ENCODE measurements at regions not wholly inside any gene's neighbourhood (a gene's known extent, or its start where the extent isn't known, plus 50 kb on each side); places are given as distances from the start of the nearest gene placed in this dataset.
"Not testable (repeated sequence)": the region's sequence is repeated elsewhere in the genome, so short reads cannot be mapped to it uniquely, and the experiment has no call there.

DNA sequence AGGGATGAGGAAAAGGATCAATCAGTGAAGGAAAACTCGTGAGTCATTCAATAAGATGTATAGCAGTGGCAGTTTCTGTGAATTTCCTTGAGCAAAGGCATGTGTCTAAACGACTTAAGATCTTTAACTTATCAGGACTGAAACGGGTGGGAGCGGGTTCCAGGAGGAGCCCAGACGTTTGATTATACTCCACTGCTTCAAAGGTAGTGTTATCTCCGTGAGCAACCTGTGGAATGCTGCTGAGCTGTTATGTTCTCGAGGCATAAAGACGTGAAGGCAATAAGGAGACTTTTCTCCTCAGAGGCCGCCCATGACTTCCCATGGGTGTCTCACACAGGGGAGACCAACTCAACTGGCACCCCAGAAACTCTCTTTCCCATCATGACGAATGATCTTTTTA is 72.7 kb upstream of the DLGAP1 start:
- not testable (repeated sequence) for DNase-seq

DNA sequence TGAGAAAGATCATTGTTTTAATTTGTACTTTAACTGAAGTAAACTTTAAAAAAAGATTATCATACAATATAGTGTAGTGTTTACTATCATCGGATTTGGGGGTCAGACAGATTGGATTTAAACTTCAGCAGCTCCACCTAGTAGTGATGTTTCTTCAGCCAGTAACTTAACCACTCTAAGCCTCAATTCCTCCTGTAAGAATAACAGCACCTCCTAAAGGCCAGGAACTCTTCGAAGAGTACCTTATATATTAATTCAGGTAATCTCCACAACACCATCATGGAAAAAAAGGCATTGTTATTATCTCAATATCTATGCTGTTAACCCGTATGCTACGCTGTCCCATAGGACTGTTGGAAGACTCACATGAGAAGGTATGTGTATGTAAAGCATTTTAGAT is 69.0 kb upstream of the DLGAP1 start:
- DNase-seq: no peak

GRCh38 chr18:4511166-4511565 is 56.1 kb upstream of the DLGAP1 start:
- DNase-seq: no peak

- DNase-seq: no peak
Observed at GRCh38 chr18:4510711-4511110, 55.6 kb upstream of the DLGAP1 start.

- DNase-seq: no peak
Observed at GRCh38 chr18:4510160-4510559, 55.1 kb upstream of the DLGAP1 start.
